ENCODE measurements at regions not wholly inside any gene's neighbourhood (a gene's known extent, or its start where the extent isn't known, plus 50 kb on each side); places are given as distances from the start of the nearest gene placed in this dataset.
A peak's percentile ranks its signal among the peaks of the same experiment; 100 is the strongest.

- DNase-seq (ENCODE audit: low read depth, low spot score): no peak
- no peaks in the 10 kb centered on the region for H3K36me3 Mint-ChIP-seq (ENCODE audit: low read depth)
- TF ChIP-seq CTCF (conservative IDR thresholded peaks at IDR 0.05): no peak
Measured at GRCh38 chr22:48494968-48495750, 1332.5 kb downstream of the BRD1 start.

GRCh38 chr22:48494256-48494967 lies 1333.3 kb downstream of the BRD1 start:
- Mint-ChIP-seq H3K4me3 (no peak overlapping the region), H3K9me3 (no peaks in the 10 kb centered on the region), H3K36me3 (ENCODE audit: low read depth) (no peaks in the 10 kb centered on the region), H3K27me3 (ENCODE audit: low read depth) (peaks cover 21% of the 10 kb centered on the region), H3K27ac (ENCODE audit: unreplicated experiment) (no peak overlapping the region), H3K4me1 (peaks cover 35% of the 10 kb centered on the region)
- DNase-seq (ENCODE audit: low read depth, low spot score): no peak
- no peak for TF ChIP-seq CTCF (conservative IDR thresholded peaks at IDR 0.05)

More at GRCh38 chr22:48494968-48495750, 1332.5 kb downstream of the BRD1 start:
- Mint-ChIP-seq H3K4me3 (no peak overlapping the region), H3K27ac (ENCODE audit: unreplicated experiment) (no peak overlapping the region), H3K27me3 (ENCODE audit: low read depth) (peaks cover 21% of the 10 kb centered on the region), H3K9me3 (no peaks in the 10 kb centered on the region), H3K4me1 (peaks cover 41% of the 10 kb centered on the region)

- Mint-ChIP-seq H3K27ac (ENCODE audit: unreplicated experiment) (no peak overlapping the region), H3K36me3 (ENCODE audit: low read depth) (no peaks in the 10 kb centered on the region), H3K27me3 (ENCODE audit: low read depth) (peaks cover 21% of the 10 kb centered on the region), H3K4me1 (peaks cover 28% of the 10 kb centered on the region), H3K9me3 (no peaks in the 10 kb centered on the region), H3K4me3 (no peak overlapping the region)
- no peak for TF ChIP-seq CTCF (conservative IDR thresholded peaks at IDR 0.05)
- DNase-seq (ENCODE audit: low read depth, low spot score): no peak
Measured at GRCh38 chr22:48493733-48494132, 1333.9 kb downstream of the BRD1 start.

GRCh38 chr22:48492366-48493320 lies 1335.0 kb downstream of the BRD1 start:
- Mint-ChIP-seq H3K4me3 (peak overlapping the region; percentile 87), H3K4me1 (peaks cover 24% of the 10 kb centered on the region), H3K27ac (ENCODE audit: unreplicated experiment) (no peak overlapping the region), H3K27me3 (ENCODE audit: low read depth) (peaks cover 32% of the 10 kb centered on the region), H3K9me3 (no peaks in the 10 kb centered on the region), H3K36me3 (ENCODE audit: low read depth) (no peaks in the 10 kb centered on the region)
- peak; percentile 49 for DNase-seq (ENCODE audit: low read depth, low spot score)
- peak; percentile 83 for TF ChIP-seq CTCF (conservative IDR thresholded peaks at IDR 0.05)

- no peak for TF ChIP-seq CTCF (conservative IDR thresholded peaks at IDR 0.05)
- Mint-ChIP-seq H3K27me3 (ENCODE audit: low read depth) (peaks cover 38% of the 10 kb centered on the region), H3K27ac (ENCODE audit: unreplicated experiment) (no peak overlapping the region), H3K9me3 (no peaks in the 10 kb centered on the region), H3K4me1 (peaks cover 24% of the 10 kb centered on the region), H3K4me3 (peak overlapping the region; percentile 87), H3K36me3 (ENCODE audit: low read depth) (no peaks in the 10 kb centered on the region)
- DNase-seq (ENCODE audit: low read depth, low spot score): no peak
Measured at GRCh38 chr22:48491451-48491941, 1336.2 kb downstream of the BRD1 start.

Measured in neural crest cell (in vitro differentiated cells).